HL-60/S4 treated with retinoic acid at 250 ng/mL for 4 days and 3 days (cell line): ENCODE measurements at regions not wholly inside any gene's neighbourhood (a gene's known extent, or its start where the extent isn't known, plus 50 kb on each side); places are given as distances from the start of the nearest gene placed in this dataset.

Experiments used
- in situ Hi-C: fragments of 300-500 bp; cut with MboI; formaldehyde crosslinking; loops from 2 replicates; pipeline ENCODE4 v1.7.0; 2022; ENCODE audit warnings: low sequenced_read_pairs

- in situ Hi-C loops: no loop called here
These were observed 678.0 kb upstream of the ZEB2 start for GRCh38 chr2:145197944-145198343.

- in situ Hi-C loops: no loop called here
These were observed 674.8 kb upstream of the ZEB2 start for GRCh38 chr2:145194673-145195072.

- in situ Hi-C loops: no loop called here
These were observed 670.2 kb upstream of the ZEB2 start for GRCh38 chr2:145190031-145190703.

- in situ Hi-C loops: no loop called here
These were observed 666.4 kb upstream of the ZEB2 start for GRCh38 chr2:145186303-145186702.

- in situ Hi-C loops: no loop called here
These were observed 665.8 kb upstream of the ZEB2 start for GRCh38 chr2:145185696-145186095.

GRCh38 chr2:145184741-145185651 lies 665.1 kb upstream of the ZEB2 start:
- in situ Hi-C loops: no loop called here

GRCh38 chr2:145169285-145169684 lies 649.4 kb upstream of the ZEB2 start:
- in situ Hi-C loops: no loop called here

- in situ Hi-C loops: no loop called here
These were observed 648.2 kb upstream of the ZEB2 start for GRCh38 chr2:145168091-145168490.

GRCh38 chr2:145166731-145167302 lies 646.9 kb upstream of the ZEB2 start:
- in situ Hi-C loops: no loop called here

GRCh38 chr2:145161656-145162055 lies 641.7 kb upstream of the ZEB2 start:
- in situ Hi-C loops: no loop called here

- in situ Hi-C loops: no loop called here
These were observed 640.9 kb upstream of the ZEB2 start for GRCh38 chr2:145160855-145161254.

- in situ Hi-C loops: no loop called here
These were observed 639.8 kb upstream of the ZEB2 start for GRCh38 chr2:145159676-145160075.

GRCh38 chr2:145157741-145158591 lies 638.0 kb upstream of the ZEB2 start:
- in situ Hi-C loops: no loop called here

- in situ Hi-C loops: no loop called here
These were observed 637.2 kb upstream of the ZEB2 start for GRCh38 chr2:145157036-145157675.

GRCh38 chr2:145156199-145156598 lies 636.3 kb upstream of the ZEB2 start:
- in situ Hi-C loops: no loop called here

GRCh38 chr2:145155196-145155595 lies 635.3 kb upstream of the ZEB2 start:
- in situ Hi-C loops: no loop called here

GRCh38 chr2:145154731-145155130 lies 634.8 kb upstream of the ZEB2 start:
- in situ Hi-C loops: no loop called here

- in situ Hi-C loops: no loop called here
These were observed 626.8 kb upstream of the ZEB2 start for GRCh38 chr2:145146691-145147090.

GRCh38 chr2:145144131-145144728 lies 624.3 kb upstream of the ZEB2 start:
- in situ Hi-C loops: no loop called here

GRCh38 chr2:145141981-145142380 lies 622.1 kb upstream of the ZEB2 start:
- in situ Hi-C loops: no loop called here
